Osteocyte (in vitro differentiated cells): ENCODE measurements at regions not wholly inside any gene's neighbourhood (a gene's known extent, or its start where the extent isn't known, plus 50 kb on each side); places are given as distances from the start of the nearest gene placed in this dataset.

Source experiments
- DNase-seq: peaks from one replicate; pipeline ENCODE4 v3.0.0; 2021; ENCODE audit warnings: mixed read lengths; ENCODE audit not compliant: unreplicated experiment; ENCODE audit errors: extremely low spot score
- H3K27ac Mint-ChIP-seq: one replicate; pipeline ENCODE4 v1.8.0; 2021; ENCODE audit warnings: mild to moderate bottlenecking, mixed read lengths; ENCODE audit not compliant: unreplicated experiment
- H3K27me3 Mint-ChIP-seq: one replicate; pipeline ENCODE4 v1.8.0; 2021; ENCODE audit warnings: mixed read lengths; ENCODE audit not compliant: unreplicated experiment
- H3K36me3 Mint-ChIP-seq: one replicate; pipeline ENCODE4 v1.8.0; 2021; ENCODE audit warnings: mixed read lengths; ENCODE audit not compliant: unreplicated experiment
- H3K4me1 Mint-ChIP-seq: one replicate; pipeline ENCODE4 v1.8.0; 2021; ENCODE audit warnings: mixed read lengths; ENCODE audit not compliant: unreplicated experiment
- H3K4me3 Mint-ChIP-seq: one replicate; pipeline ENCODE4 v1.8.0; 2021; ENCODE audit warnings: mild to moderate bottlenecking, moderate library complexity, mixed read lengths; ENCODE audit not compliant: unreplicated experiment
- H3K9me3 Mint-ChIP-seq: one replicate; pipeline ENCODE4 v1.8.0; 2021; ENCODE audit warnings: mixed read lengths; ENCODE audit not compliant: unreplicated experiment
- CTCF ChIP-seq: fragments of 200-600 bp; sonication (generic); IDR thresholded peaks from 2 replicates; pipeline ENCODE4 v1.5.0; 2021; ENCODE audit warnings: antibody characterized with exemption, mild to moderate bottlenecking, moderate library complexity

GRCh38 chr13:71018544-71018943 lies 848.5 kb downstream of the DACH1 start:
- no peak for TF ChIP-seq CTCF
- H3K4me1 Mint-ChIP-seq, result no peaks in the 10 kb centered on the region
- peaks cover 4% of the 10 kb centered on the region for H3K27me3 Mint-ChIP-seq
- no peak overlapping the region for H3K27ac Mint-ChIP-seq
- no peak for DNase-seq
- no peaks in the 10 kb centered on the region for H3K9me3 Mint-ChIP-seq
- no peaks in the 10 kb centered on the region for H3K36me3 Mint-ChIP-seq
- no peak overlapping the region for H3K4me3 Mint-ChIP-seq

- no peak for DNase-seq
- peaks cover 4% of the 10 kb centered on the region for H3K27me3 Mint-ChIP-seq
- no peaks in the 10 kb centered on the region for H3K9me3 Mint-ChIP-seq
- no peaks in the 10 kb centered on the region for H3K4me1 Mint-ChIP-seq
- no peak overlapping the region for H3K4me3 Mint-ChIP-seq
- no peaks in the 10 kb centered on the region for H3K36me3 Mint-ChIP-seq
- no peak for TF ChIP-seq CTCF
- no peak overlapping the region for H3K27ac Mint-ChIP-seq
Measured at GRCh38 chr13:71017607-71018006, 849.4 kb downstream of the DACH1 start.

GRCh38 chr13:71015516-71015915 lies 851.5 kb downstream of the DACH1 start:
- Mint-ChIP-seq H3K36me3 (no peaks in the 10 kb centered on the region), H3K4me1 (no peaks in the 10 kb centered on the region), H3K27ac (no peak overlapping the region), H3K27me3 (peaks cover 7% of the 10 kb centered on the region), H3K9me3 (no peaks in the 10 kb centered on the region), H3K4me3 (no peak overlapping the region)
- no peak for DNase-seq
- TF ChIP-seq CTCF, result no peak

- Mint-ChIP-seq H3K36me3 (no peaks in the 10 kb centered on the region), H3K4me1 (no peaks in the 10 kb centered on the region), H3K27ac (no peak overlapping the region), H3K27me3 (peaks cover 8% of the 10 kb centered on the region), H3K4me3 (no peak overlapping the region), H3K9me3 (no peaks in the 10 kb centered on the region)
- no peak for TF ChIP-seq CTCF
- DNase-seq, result no peak
Measured at GRCh38 chr13:71015021-71015420, 852.0 kb downstream of the DACH1 start.

GRCh38 chr13:71005919-71006318 lies 861.1 kb downstream of the DACH1 start:
- TF ChIP-seq CTCF, result no peak
- peaks cover 6% of the 10 kb centered on the region for H3K27me3 Mint-ChIP-seq
- no peak overlapping the region for H3K4me3 Mint-ChIP-seq
- H3K36me3 Mint-ChIP-seq, result no peaks in the 10 kb centered on the region
- no peak overlapping the region for H3K27ac Mint-ChIP-seq
- H3K4me1 Mint-ChIP-seq, result no peaks in the 10 kb centered on the region
- H3K9me3 Mint-ChIP-seq, result no peaks in the 10 kb centered on the region
- DNase-seq, result no peak
